ENCODE measurements at regions not wholly inside any gene's neighbourhood (a gene's known extent, or its start where the extent isn't known, plus 50 kb on each side); places are given as distances from the start of the nearest gene placed in this dataset.

GRCh38 chr21:14321042-14321441 lies 61.9 kb downstream of the HSPA13 start:
- TF ChIP-seq CTCF (IDR thresholded peaks at IDR 0.05; ENCODE audit: unreplicated experiment), result no peak
- H3K4me3 Mint-ChIP-seq (ENCODE audit: low read depth), result no peak overlapping the region
- H3K27me3 Mint-ChIP-seq, result no peaks in the 10 kb centered on the region
- H3K4me1 Mint-ChIP-seq (ENCODE audit: low read depth), result no peaks in the 10 kb centered on the region
- no peaks in the 10 kb centered on the region for H3K36me3 Mint-ChIP-seq (ENCODE audit: insufficient read depth)
- no peak overlapping the region for H3K27ac Mint-ChIP-seq
- no peak for DNase-seq (ENCODE audit: low spot score, unreplicated experiment)
- no peaks in the 10 kb centered on the region for H3K9me3 Mint-ChIP-seq (ENCODE audit: low read depth)

- no peaks in the 10 kb centered on the region for H3K36me3 Mint-ChIP-seq (ENCODE audit: insufficient read depth)
- no peak for TF ChIP-seq CTCF (IDR thresholded peaks at IDR 0.05; ENCODE audit: unreplicated experiment)
- H3K27me3 Mint-ChIP-seq, result no peaks in the 10 kb centered on the region
- H3K27ac Mint-ChIP-seq, result no peak overlapping the region
- H3K9me3 Mint-ChIP-seq (ENCODE audit: low read depth), result no peaks in the 10 kb centered on the region
- H3K4me1 Mint-ChIP-seq (ENCODE audit: low read depth), result no peaks in the 10 kb centered on the region
- no peak for DNase-seq (ENCODE audit: low spot score, unreplicated experiment)
- no peak overlapping the region for H3K4me3 Mint-ChIP-seq (ENCODE audit: low read depth)
Observed at GRCh38 chr21:14319805-14320204, 63.1 kb downstream of the HSPA13 start.

- no peak for DNase-seq (ENCODE audit: low spot score, unreplicated experiment)
- Mint-ChIP-seq H3K4me3 (ENCODE audit: low read depth) (no peak overlapping the region), H3K4me1 (ENCODE audit: low read depth) (no peaks in the 10 kb centered on the region), H3K27ac (no peak overlapping the region), H3K27me3 (no peaks in the 10 kb centered on the region), H3K9me3 (ENCODE audit: low read depth) (no peaks in the 10 kb centered on the region), H3K36me3 (ENCODE audit: insufficient read depth) (no peaks in the 10 kb centered on the region)
- TF ChIP-seq CTCF (IDR thresholded peaks at IDR 0.05; ENCODE audit: unreplicated experiment), result no peak
Observed at GRCh38 chr21:14318578-14318977, 64.4 kb downstream of the HSPA13 start.

GRCh38 chr21:14317507-14317906 lies 65.4 kb downstream of the HSPA13 start:
- Mint-ChIP-seq H3K36me3 (ENCODE audit: insufficient read depth) (no peaks in the 10 kb centered on the region), H3K9me3 (ENCODE audit: low read depth) (no peaks in the 10 kb centered on the region), H3K4me3 (ENCODE audit: low read depth) (no peak overlapping the region), H3K4me1 (ENCODE audit: low read depth) (no peaks in the 10 kb centered on the region), H3K27me3 (no peaks in the 10 kb centered on the region), H3K27ac (no peak overlapping the region)
- no peak for DNase-seq (ENCODE audit: low spot score, unreplicated experiment)
- no peak for TF ChIP-seq CTCF (IDR thresholded peaks at IDR 0.05; ENCODE audit: unreplicated experiment)

- no peak for DNase-seq (ENCODE audit: low spot score, unreplicated experiment)
- Mint-ChIP-seq H3K4me1 (ENCODE audit: low read depth) (no peaks in the 10 kb centered on the region), H3K4me3 (ENCODE audit: low read depth) (no peak overlapping the region), H3K27ac (no peak overlapping the region), H3K36me3 (ENCODE audit: insufficient read depth) (no peaks in the 10 kb centered on the region), H3K9me3 (ENCODE audit: low read depth) (no peaks in the 10 kb centered on the region), H3K27me3 (no peaks in the 10 kb centered on the region)
- no peak for TF ChIP-seq CTCF (IDR thresholded peaks at IDR 0.05; ENCODE audit: unreplicated experiment)
Observed at GRCh38 chr21:14313300-14313699, 69.6 kb downstream of the HSPA13 start.
